Suprapubic skin (tissue), 4 donors: ENCODE measurements at regions not wholly inside any gene's neighbourhood (a gene's known extent, or its start where the extent isn't known, plus 50 kb on each side); places are given as distances from the start of the nearest gene placed in this dataset.

ENCODE experiments used
- CTCF ChIP-seq, 2 donors: fragments of 200-600 bp in 1 of 2; fragments of 450-650 bp in 1 of 2; sonication (generic) in 1 of 2; IDR thresholded peaks; one replicate each; pipeline ENCODE4 v1.5.1; 2016 to 2019; ENCODE audit warnings: antibody characterized with exemption in 2 of 2, mild to moderate bottlenecking in 1 of 2, moderate library complexity in 1 of 2
- EP300 ChIP-seq: sonication (generic); formaldehyde crosslinking; IDR thresholded peaks from one replicate; pipeline ENCODE4 v1.6.1; 2017; ENCODE audit warnings: antibody characterized with exemption
- POLR2A ChIP-seq, 2 donors: fragments of 450-650 bp; IDR thresholded peaks; one replicate each; pipeline ENCODE4 v1.6.1; 2017; ENCODE audit warnings: antibody characterized with exemption in 2 of 2, mild to moderate bottlenecking in 2 of 2, moderate library complexity in 2 of 2
- POLR2AphosphoS5 ChIP-seq, 3 donors: sonication (generic); formaldehyde crosslinking; IDR thresholded peaks; one replicate each; pipeline ENCODE4 v1.6.1; 2017; ENCODE audit warnings: antibody characterized with exemption in 3 of 3

- no peak for TF ChIP-seq POLR2A (IDR thresholded peaks at IDR 0.05)
- no peak for TF ChIP-seq CTCF (IDR thresholded peaks at IDR 0.05)
- no peak for TF ChIP-seq POLR2AphosphoS5 (IDR thresholded peaks at IDR 0.05)
- no peak for TF ChIP-seq EP300
Observed at GRCh38 chr12:25365340-25365730, 114.6 kb upstream of the KRAS start.
